ENCODE measurements at regions not wholly inside any gene's neighbourhood (a gene's known extent, or its start where the extent isn't known, plus 50 kb on each side); places are given as distances from the start of the nearest gene placed in this dataset.

DNA sequence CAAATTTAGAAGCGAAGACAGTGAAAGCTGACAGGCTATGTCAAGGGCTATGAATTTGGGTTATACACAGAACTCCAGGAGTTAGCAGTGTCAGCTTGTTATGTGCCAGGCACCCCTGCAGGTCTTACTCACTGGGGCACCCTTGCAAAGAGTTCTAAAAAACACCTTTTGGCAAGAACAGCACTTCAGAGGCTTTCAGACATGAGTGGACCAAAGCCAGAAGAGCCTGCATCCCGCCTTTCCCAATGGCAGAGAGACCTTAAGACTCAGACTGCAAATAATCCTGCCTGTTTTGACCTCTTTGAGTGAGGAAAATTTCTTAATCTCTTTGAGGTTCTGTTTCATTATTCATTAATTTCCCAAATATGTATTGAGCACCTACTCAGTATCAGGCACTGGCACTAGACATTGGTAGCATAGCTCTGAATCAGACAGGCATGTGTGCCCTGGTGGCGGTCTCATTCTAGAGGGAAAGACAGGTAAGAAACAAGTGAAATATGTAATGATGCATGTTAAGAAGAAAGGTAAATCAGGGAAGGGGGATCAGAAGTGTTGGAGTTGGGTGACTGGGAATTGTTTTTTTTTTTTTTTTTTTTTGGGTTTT, 280.0 kb downstream of the KBTBD8 start:
- Histone ChIP-seq H3K4me3 (ENCODE audit: insufficient read depth, low read length) (no peak overlapping the region), H2AFZ (ENCODE audit: low read length) (no peak overlapping the region), H3K36me3 (ENCODE audit: insufficient read depth, low read length) (no peaks in the 10 kb centered on the region), H3K27me3 (ENCODE audit: insufficient read depth, low read length) (no peaks in the 10 kb centered on the region), H3K9me3 (ENCODE audit: low read depth, low read length) (no peaks in the 10 kb centered on the region), H4K20me1 (ENCODE audit: insufficient read depth, low read length) (no peaks in the 10 kb centered on the region), H3K4me2 (ENCODE audit: insufficient read depth, low read length) (no peak overlapping the region), H3K4me1 (ENCODE audit: insufficient read depth, low read length) (no peaks in the 10 kb centered on the region), H3K79me2 (ENCODE audit: insufficient read depth, low read length) (no peaks in the 10 kb centered on the region), H3K27ac (ENCODE audit: low read depth, low read length) (no peak overlapping the region)
- TF ChIP-seq, protein P1, sequence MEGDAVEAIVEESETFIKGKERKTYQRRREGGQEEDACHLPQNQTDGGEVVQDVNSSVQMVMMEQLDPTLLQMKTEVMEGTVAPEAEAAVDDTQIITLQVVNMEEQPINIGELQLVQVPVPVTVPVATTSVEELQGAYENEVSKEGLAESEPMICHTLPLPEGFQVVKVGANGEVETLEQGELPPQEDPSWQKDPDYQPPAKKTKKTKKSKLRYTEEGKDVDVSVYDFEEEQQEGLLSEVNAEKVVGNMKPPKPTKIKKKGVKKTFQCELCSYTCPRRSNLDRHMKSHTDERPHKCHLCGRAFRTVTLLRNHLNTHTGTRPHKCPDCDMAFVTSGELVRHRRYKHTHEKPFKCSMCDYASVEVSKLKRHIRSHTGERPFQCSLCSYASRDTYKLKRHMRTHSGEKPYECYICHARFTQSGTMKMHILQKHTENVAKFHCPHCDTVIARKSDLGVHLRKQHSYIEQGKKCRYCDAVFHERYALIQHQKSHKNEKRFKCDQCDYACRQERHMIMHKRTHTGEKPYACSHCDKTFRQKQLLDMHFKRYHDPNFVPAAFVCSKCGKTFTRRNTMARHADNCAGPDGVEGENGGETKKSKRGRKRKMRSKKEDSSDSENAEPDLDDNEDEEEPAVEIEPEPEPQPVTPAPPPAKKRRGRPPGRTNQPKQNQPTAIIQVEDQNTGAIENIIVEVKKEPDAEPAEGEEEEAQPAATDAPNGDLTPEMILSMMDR (IDR thresholded peaks at IDR 0.05; ENCODE audit: extremely low read depth, low read depth, low read length): no peak
- no peak for DNase-seq (ENCODE audit: insufficient read length, low spot score, missing footprints)

DNA sequence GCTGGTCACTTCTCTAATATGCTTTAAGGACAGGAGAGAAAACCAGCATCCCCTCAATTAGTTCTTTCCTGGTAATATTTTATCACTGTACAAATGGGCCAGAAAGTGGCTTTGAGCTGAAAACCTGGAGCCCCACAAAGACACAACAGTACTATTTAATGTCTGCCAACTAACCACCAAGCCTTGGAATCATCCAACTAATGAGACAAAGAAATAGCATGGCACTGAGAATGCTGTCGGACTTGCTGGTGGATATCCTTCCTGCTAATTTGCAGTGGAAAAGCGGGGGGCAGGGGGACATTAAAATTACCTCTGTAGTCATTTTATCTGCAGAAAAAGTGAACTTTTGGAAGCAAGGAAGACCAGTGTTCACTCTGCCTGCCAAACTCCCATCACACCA, 288.5 kb downstream of the KBTBD8 start:
- Histone ChIP-seq H3K36me3 (ENCODE audit: insufficient read depth, low read length) (no peaks in the 10 kb centered on the region), H3K9me3 (ENCODE audit: low read depth, low read length) (no peaks in the 10 kb centered on the region), H3K4me3 (ENCODE audit: insufficient read depth, low read length) (no peak overlapping the region), H2AFZ (ENCODE audit: low read length) (no peak overlapping the region), H4K20me1 (ENCODE audit: insufficient read depth, low read length) (no peaks in the 10 kb centered on the region), H3K27me3 (ENCODE audit: insufficient read depth, low read length) (no peaks in the 10 kb centered on the region), H3K27ac (ENCODE audit: low read depth, low read length) (no peak overlapping the region), H3K4me2 (ENCODE audit: insufficient read depth, low read length) (no peak overlapping the region), H3K4me1 (ENCODE audit: insufficient read depth, low read length) (no peaks in the 10 kb centered on the region), H3K79me2 (ENCODE audit: insufficient read depth, low read length) (no peaks in the 10 kb centered on the region)
- no peak for DNase-seq (ENCODE audit: insufficient read length, low spot score, missing footprints)
- TF ChIP-seq, protein P1 (IDR thresholded peaks at IDR 0.05; ENCODE audit: extremely low read depth, low read depth, low read length): no peak

DNA sequence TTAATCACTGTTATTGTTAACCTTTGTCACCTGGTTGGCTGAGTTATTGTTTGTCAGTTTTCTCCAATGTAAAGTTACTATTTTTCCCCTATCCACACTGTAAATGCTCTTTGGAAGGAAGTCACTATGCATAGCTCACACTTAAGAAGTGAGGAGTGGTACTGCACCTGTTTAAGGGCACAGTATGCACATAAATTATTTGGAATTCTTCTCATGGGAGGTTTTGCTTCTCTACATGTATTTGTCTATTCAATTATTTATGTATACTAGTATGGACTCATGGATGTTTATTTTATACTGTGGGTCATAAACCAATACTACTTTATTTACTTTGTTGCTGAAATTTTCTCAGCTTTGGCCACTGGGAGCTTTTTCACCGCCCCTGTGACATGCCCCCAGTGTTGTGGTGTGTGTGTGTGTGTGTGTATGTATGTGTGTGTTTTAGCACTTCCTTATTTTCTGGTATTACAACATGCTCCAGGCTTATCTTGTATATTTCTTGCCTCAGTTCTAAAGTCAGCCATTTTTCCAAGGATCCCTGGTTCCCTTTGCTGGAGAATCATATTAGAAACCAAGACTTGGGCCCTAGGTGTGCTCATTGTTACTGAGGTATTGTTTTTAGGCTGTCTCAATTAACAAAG, 290.5 kb downstream of the KBTBD8 start:
- no peak overlapping the region for H3K4me3 ChIP-seq (ENCODE audit: insufficient read depth, low read length)
- H3K4me2 ChIP-seq (ENCODE audit: insufficient read depth, low read length): no peak overlapping the region
- H2AFZ ChIP-seq (ENCODE audit: low read length): no peak overlapping the region
- H3K27ac ChIP-seq (ENCODE audit: low read depth, low read length): no peak overlapping the region
- TF ChIP-seq, protein P1 (IDR thresholded peaks at IDR 0.05; ENCODE audit: extremely low read depth, low read depth, low read length): no peak
- H3K4me1 ChIP-seq (ENCODE audit: insufficient read depth, low read length): no peaks in the 10 kb centered on the region
- H3K36me3 ChIP-seq (ENCODE audit: insufficient read depth, low read length): no peaks in the 10 kb centered on the region
- no peaks in the 10 kb centered on the region for H3K27me3 ChIP-seq (ENCODE audit: insufficient read depth, low read length)
- H3K79me2 ChIP-seq (ENCODE audit: insufficient read depth, low read length): no peaks in the 10 kb centered on the region
- no peaks in the 10 kb centered on the region for H4K20me1 ChIP-seq (ENCODE audit: insufficient read depth, low read length)
- DNase-seq (ENCODE audit: insufficient read length, low spot score, missing footprints): no peak
- no peaks in the 10 kb centered on the region for H3K9me3 ChIP-seq (ENCODE audit: low read depth, low read length)

DNA sequence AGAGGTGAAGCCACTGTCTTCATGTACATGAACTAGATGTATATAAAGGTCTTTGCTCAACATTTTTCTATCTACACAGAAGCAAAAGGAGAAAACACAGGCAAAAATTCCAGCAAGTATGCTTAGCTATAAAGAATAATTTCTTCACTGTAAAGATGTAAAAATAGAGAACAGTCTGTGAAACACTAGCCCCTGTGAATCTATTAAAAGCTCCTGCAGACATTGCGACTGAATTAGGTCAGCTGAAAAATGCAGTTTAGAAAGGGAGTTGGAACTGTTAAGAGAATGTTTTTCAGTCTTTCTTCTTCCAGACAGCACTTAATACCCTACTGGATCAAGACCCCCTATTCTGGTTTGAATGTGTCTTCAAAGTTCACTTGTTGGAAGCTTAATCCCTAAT, 291.5 kb downstream of the KBTBD8 start:
- H3K4me1 ChIP-seq (ENCODE audit: insufficient read depth, low read length): no peaks in the 10 kb centered on the region
- H3K27me3 ChIP-seq (ENCODE audit: insufficient read depth, low read length): no peaks in the 10 kb centered on the region
- H3K27ac ChIP-seq (ENCODE audit: low read depth, low read length): no peak overlapping the region
- H3K9me3 ChIP-seq (ENCODE audit: low read depth, low read length): no peaks in the 10 kb centered on the region
- no peaks in the 10 kb centered on the region for H4K20me1 ChIP-seq (ENCODE audit: insufficient read depth, low read length)
- H3K36me3 ChIP-seq (ENCODE audit: insufficient read depth, low read length): no peaks in the 10 kb centered on the region
- H3K79me2 ChIP-seq (ENCODE audit: insufficient read depth, low read length): no peaks in the 10 kb centered on the region
- no peak for DNase-seq (ENCODE audit: insufficient read length, low spot score, missing footprints)
- H3K4me2 ChIP-seq (ENCODE audit: insufficient read depth, low read length): no peak overlapping the region
- no peak overlapping the region for H2AFZ ChIP-seq (ENCODE audit: low read length)
- H3K4me3 ChIP-seq (ENCODE audit: insufficient read depth, low read length): no peak overlapping the region
- TF ChIP-seq, protein P1 (IDR thresholded peaks at IDR 0.05; ENCODE audit: extremely low read depth, low read depth, low read length): no peak
